H1 (cell line): ENCODE measurements at regions not wholly inside any gene's neighbourhood (a gene's known extent, or its start where the extent isn't known, plus 50 kb on each side); places are given as distances from the start of the nearest gene placed in this dataset.

Source experiments
- CEBPB ChIP-seq: IDR thresholded peaks from 2 replicates; pipeline ENCODE4 v1.6.1; 2012; ENCODE audit warnings: low read depth, low read length
- MAX ChIP-seq: IDR thresholded peaks from 2 replicates; pipeline ENCODE4 v1.6.1; 2012; ENCODE audit warnings: inconsistent platforms
- SIX5 ChIP-seq: IDR thresholded peaks from 2 replicates; pipeline ENCODE4 v1.6.1; 2011; ENCODE audit warnings: mild to moderate bottlenecking, low read depth, low read length
- TF ChIP-seq, protein P1 (sequence below), 3 experiments: IDR thresholded peaks; 1 replicate in 2 of 3; 2 replicates in 1 of 3; pipeline versions ENCODE4 v1.5.1 to v1.6.1; 2011; ENCODE audit warnings: low read length in 3 of 3, mild to moderate bottlenecking in 3 of 3, inconsistent platforms in 2 of 3, low read depth in 1 of 3, moderate library complexity in 1 of 3; ENCODE audit not compliant: insufficient read depth in 1 of 3; ENCODE audit errors: control extremely low read depth in 1 of 3

- no peak for TF ChIP-seq CEBPB
- TF ChIP-seq, protein P1, sequence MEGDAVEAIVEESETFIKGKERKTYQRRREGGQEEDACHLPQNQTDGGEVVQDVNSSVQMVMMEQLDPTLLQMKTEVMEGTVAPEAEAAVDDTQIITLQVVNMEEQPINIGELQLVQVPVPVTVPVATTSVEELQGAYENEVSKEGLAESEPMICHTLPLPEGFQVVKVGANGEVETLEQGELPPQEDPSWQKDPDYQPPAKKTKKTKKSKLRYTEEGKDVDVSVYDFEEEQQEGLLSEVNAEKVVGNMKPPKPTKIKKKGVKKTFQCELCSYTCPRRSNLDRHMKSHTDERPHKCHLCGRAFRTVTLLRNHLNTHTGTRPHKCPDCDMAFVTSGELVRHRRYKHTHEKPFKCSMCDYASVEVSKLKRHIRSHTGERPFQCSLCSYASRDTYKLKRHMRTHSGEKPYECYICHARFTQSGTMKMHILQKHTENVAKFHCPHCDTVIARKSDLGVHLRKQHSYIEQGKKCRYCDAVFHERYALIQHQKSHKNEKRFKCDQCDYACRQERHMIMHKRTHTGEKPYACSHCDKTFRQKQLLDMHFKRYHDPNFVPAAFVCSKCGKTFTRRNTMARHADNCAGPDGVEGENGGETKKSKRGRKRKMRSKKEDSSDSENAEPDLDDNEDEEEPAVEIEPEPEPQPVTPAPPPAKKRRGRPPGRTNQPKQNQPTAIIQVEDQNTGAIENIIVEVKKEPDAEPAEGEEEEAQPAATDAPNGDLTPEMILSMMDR (IDR thresholded peaks at IDR 0.05; ENCODE audit: control extremely low read depth in 1 of 3, insufficient read depth in 1 of 3, low read depth in 1 of 3, low read length in 3 of 3) = no peak
- no peak for TF ChIP-seq SIX5
- no peak for TF ChIP-seq MAX
Measured at GRCh38 chr7:31214751-31215150, 125.8 kb downstream of the NEUROD6 start.
